Lung (tissue), 11 donors: ENCODE measurements at regions not wholly inside any gene's neighbourhood (a gene's known extent, or its start where the extent isn't known, plus 50 kb on each side); places are given as distances from the start of the nearest gene placed in this dataset.

ENCODE experiments used
- ATAC-seq: fragments of 200-7000 bp; cut with Tn5 transposase; one replicate; pipeline ENCODE4 v1.9.1; 2020; ENCODE audit warnings: moderate number of reproducible peaks; ENCODE audit not compliant: insufficient read depth, low FRiP score
- DNase-seq, 3 donors: peaks; one replicate each; pipeline ENCODE4 v3.0.0-alpha.2; 2013 to 2017
- H3K27ac ChIP-seq, 2 donors: one replicate each; pipeline ENCODE4 v1.5.1; 2013; ENCODE audit warnings: mild to moderate bottlenecking in 2 of 2, moderate library complexity in 2 of 2, control low read depth in 1 of 2, inconsistent platforms in 1 of 2, low read depth in 1 of 2, low read length in 1 of 2
- H3K27me3 ChIP-seq, 3 donors: one replicate each; pipeline ENCODE4 v1.5.1; 2013; ENCODE audit warnings: low read length in 2 of 3; ENCODE audit not compliant: control insufficient read depth in 3 of 3, insufficient read depth in 3 of 3
- H3K36me3 ChIP-seq, 4 donors: one replicate each; pipeline ENCODE4 v1.5.1; 2013; ENCODE audit warnings: low read length in 4 of 4, mild to moderate bottlenecking in 1 of 4, moderate library complexity in 1 of 4; ENCODE audit not compliant: control insufficient read depth in 4 of 4, insufficient read depth in 4 of 4
- H3K4me1 ChIP-seq, 5 donors: one replicate each; pipeline ENCODE4 v1.5.1; 2013; ENCODE audit warnings: low read length in 5 of 5, mild to moderate bottlenecking in 2 of 5, moderate library complexity in 1 of 5; ENCODE audit not compliant: control insufficient read depth in 5 of 5, insufficient read depth in 5 of 5
- H3K4me3 ChIP-seq: one replicate; pipeline ENCODE4 v1.5.1; 2013; ENCODE audit warnings: mild to moderate bottlenecking, control low read depth, moderate library complexity
- H3K9ac ChIP-seq, 2 donors: one replicate each; pipeline ENCODE4 v1.5.1; 2013; ENCODE audit warnings: low read length in 2 of 2, control low read depth in 1 of 2; ENCODE audit not compliant: insufficient read depth in 1 of 2
- H3K9me3 ChIP-seq, 4 donors: one replicate each; pipeline ENCODE4 v1.5.1; 2013; ENCODE audit warnings: low read length in 3 of 4, mild to moderate bottlenecking in 1 of 4, moderate library complexity in 1 of 4; ENCODE audit not compliant: control insufficient read depth in 4 of 4, insufficient read depth in 3 of 4
- WGBS, 2 donors: extraction: QIAGEN DNeasy Blood & Tissue Kit; methylation state at CpG; one replicate each; pipeline ENCODE4 v1.1.7; 2013; 5-methylcytosine and 5-hydroxymethylcytosine counted together
- TF ChIP-seq, protein P1 (sequence below): IDR thresholded peaks from 2 replicates; pipeline ENCODE4 v1.5.1; 2012; ENCODE audit warnings: mild to moderate bottlenecking; ENCODE audit errors: control extremely low read depth, extremely low read depth
- donor health status: control.
- donor health status: control.
- donor health status: Bipolar disorder and iron deficiency.
- donor health status: healthy.
- donor health status: DM: yes; HTN: yes; CAD: no.

DNA sequence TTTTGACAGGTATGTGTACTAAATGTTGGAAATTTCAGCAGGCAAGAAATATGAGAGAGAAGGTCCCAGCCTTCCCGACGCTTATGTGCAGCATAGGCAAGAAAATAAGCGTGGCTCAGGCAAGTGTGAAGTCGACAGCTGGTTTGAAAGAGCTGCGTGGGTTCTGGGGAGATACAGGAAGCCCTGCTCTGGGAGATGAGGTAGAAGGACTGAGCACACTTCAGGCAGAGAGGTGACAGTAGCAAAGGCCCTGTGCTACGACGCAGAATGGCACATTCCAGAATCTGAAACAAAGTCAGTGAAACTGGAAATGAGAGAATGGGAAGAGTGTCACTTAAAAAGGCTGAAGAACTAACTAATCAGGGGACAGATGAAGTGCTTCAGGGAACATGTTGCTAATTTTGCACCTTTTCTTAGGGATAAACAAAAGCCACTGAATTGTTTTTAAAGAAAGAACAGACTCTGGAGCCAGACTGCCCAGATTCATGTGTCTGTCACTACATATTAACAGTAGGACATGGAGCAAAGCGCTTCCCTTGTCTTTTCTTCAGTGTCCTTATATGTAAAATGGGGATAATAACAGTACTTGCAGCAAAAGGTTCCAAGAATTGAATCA is 160.1 kb downstream of the SPRY2 start:
- H3K36me3 ChIP-seq: no peaks in the 10 kb centered on the region
- no peak overlapping the region for H3K4me3 ChIP-seq
- H3K27me3 ChIP-seq: no peaks in the 10 kb centered on the region
- WGBS, 2 donors: 80 to 85% methylated on average over 8 of the region's 8 CpGs
- no peak overlapping the region for H3K9ac ChIP-seq
- ATAC-seq: no peak
- no peak overlapping the region for H3K27ac ChIP-seq
- H3K4me1 ChIP-seq: no peaks in the 10 kb centered on the region
- no peak for DNase-seq
- H3K9me3 ChIP-seq: no peaks in the 10 kb centered on the region
- TF ChIP-seq, protein P1, sequence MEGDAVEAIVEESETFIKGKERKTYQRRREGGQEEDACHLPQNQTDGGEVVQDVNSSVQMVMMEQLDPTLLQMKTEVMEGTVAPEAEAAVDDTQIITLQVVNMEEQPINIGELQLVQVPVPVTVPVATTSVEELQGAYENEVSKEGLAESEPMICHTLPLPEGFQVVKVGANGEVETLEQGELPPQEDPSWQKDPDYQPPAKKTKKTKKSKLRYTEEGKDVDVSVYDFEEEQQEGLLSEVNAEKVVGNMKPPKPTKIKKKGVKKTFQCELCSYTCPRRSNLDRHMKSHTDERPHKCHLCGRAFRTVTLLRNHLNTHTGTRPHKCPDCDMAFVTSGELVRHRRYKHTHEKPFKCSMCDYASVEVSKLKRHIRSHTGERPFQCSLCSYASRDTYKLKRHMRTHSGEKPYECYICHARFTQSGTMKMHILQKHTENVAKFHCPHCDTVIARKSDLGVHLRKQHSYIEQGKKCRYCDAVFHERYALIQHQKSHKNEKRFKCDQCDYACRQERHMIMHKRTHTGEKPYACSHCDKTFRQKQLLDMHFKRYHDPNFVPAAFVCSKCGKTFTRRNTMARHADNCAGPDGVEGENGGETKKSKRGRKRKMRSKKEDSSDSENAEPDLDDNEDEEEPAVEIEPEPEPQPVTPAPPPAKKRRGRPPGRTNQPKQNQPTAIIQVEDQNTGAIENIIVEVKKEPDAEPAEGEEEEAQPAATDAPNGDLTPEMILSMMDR: no peak

DNA sequence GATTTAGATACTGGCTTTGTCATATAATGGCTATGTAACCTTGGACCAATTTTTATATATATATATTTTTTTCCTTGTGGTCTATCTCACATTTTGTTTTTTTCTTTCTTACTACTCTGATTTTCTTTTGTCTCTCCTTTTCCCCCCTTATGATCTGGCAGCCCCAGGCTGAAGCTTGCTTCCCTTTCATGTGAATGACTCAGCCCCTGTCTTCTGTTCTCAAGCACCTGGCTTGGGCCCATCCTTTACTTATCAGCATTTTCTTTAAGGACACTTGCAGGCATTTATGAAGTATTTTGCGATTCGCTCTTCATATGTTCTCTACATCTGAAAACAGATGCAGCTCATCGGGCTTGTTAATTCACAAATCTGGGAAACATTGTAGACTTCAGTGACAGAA is 163.6 kb downstream of the SPRY2 start:
- DNase-seq (no peak), ATAC-seq (no peak)
- H3K9me3 ChIP-seq: no peaks in the 10 kb centered on the region
- H3K9ac ChIP-seq: no peak overlapping the region
- no peaks in the 10 kb centered on the region for H3K36me3 ChIP-seq
- H3K4me3 ChIP-seq: no peak overlapping the region
- H3K27ac ChIP-seq: no peak overlapping the region
- H3K4me1 ChIP-seq: no peaks in the 10 kb centered on the region
- TF ChIP-seq, protein P1: no peak
- 75 to 88% methylated on average over 3 of the region's 3 CpGs for WGBS, 2 donors
- H3K27me3 ChIP-seq: no peaks in the 10 kb centered on the region

DNA sequence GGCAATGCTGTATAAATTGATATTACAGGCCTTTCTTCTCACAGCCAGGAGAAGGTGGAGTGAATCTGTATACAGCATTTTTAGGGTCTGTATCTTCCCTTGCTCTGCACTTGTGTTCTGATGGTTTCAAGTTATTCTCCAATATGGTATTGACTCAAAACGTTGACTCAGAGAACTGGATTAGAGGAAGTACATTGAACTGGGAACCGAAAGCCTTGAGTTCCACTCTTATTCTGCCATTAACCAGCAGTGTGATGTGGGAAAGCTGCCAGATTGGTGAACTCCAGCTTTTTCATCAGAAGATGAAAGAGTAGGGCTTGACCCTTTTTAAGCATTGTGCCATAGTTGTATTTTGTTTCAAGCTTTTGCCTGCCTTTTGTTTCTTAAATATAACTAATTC is 167.7 kb downstream of the SPRY2 start:
- DNase-seq (peak in 2 of 3 donors; percentile 20 to 46), ATAC-seq (no peak)
- TF ChIP-seq, protein P1: no peak
- no peaks in the 10 kb centered on the region for H3K36me3 ChIP-seq
- no peak overlapping the region for H3K4me3 ChIP-seq
- no peaks in the 10 kb centered on the region for H3K27me3 ChIP-seq
- no peaks in the 10 kb centered on the region for H3K9me3 ChIP-seq
- no peak overlapping the region for H3K9ac ChIP-seq
- 30 to 38% methylated on average over 2 of the region's 2 CpGs for WGBS, 2 donors
- no peaks in the 10 kb centered on the region for H3K4me1 ChIP-seq
- no peak overlapping the region for H3K27ac ChIP-seq

DNA sequence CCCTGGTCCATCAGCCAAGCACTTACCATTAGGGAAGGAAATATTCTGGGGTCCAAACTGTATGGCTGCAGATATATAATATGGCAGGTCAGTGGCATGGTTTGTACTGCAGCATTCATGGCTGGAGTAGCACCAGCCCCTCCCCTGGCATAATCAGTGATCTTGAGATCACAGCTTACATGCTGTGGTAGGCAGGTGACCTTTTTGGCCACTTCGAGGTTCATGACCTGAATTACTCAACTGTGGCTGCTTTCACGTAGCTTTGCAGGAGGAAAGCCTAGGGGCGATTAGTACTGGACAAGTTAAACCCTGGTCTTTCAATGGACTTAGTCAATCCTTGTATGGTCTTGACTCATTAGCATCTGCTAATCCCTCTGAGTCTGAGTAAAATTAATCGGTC is 169.8 kb downstream of the SPRY2 start:
- Histone ChIP-seq H3K36me3 (no peaks in the 10 kb centered on the region), H3K27ac (no peak overlapping the region), H3K4me3 (no peak overlapping the region), H3K4me1 (no peaks in the 10 kb centered on the region), H3K27me3 (no peaks in the 10 kb centered on the region), H3K9ac (no peak overlapping the region), H3K9me3 (no peaks in the 10 kb centered on the region)
- DNase-seq (no peak), ATAC-seq (no peak)
- TF ChIP-seq, protein P1: no peak
- WGBS, 2 donors: 79 to 90% methylated on average over 4 of the region's 4 CpGs
